ENCODE measurements at regions not wholly inside any gene's neighbourhood (a gene's known extent, or its start where the extent isn't known, plus 50 kb on each side); places are given as distances from the start of the nearest gene placed in this dataset.

- Histone ChIP-seq H3K4me3 (no peak overlapping the region), H3K9ac (ENCODE audit: insufficient read depth in 1 of 2, low read length in 2 of 2) (no peak overlapping the region), H3K27ac (ENCODE audit: low read depth in 1 of 2, low read length in 1 of 2) (no peak overlapping the region), H3K4me1 (ENCODE audit: control insufficient read depth in 5 of 5, insufficient read depth in 5 of 5, low read length in 5 of 5) (peaks cover 0 to 2% (median 0%) of the 10 kb centered on the region in 5 donors), H3K27me3 (ENCODE audit: control insufficient read depth in 3 of 3, insufficient read depth in 3 of 3, low read length in 2 of 3) (no peaks in the 10 kb centered on the region), H3K36me3 (ENCODE audit: control insufficient read depth in 4 of 4, insufficient read depth in 4 of 4, low read length in 4 of 4) (peaks cover 0 to 2% (median 0%) of the 10 kb centered on the region in 4 donors), H3K9me3 (ENCODE audit: control insufficient read depth in 4 of 4, insufficient read depth in 3 of 4, low read length in 3 of 4) (peaks cover 0 to 2% (median under 1%) of the 10 kb centered on the region in 4 donors)
- TF ChIP-seq CTCF (IDR thresholded peaks at IDR 0.05; ENCODE audit: control extremely low read depth, extremely low read depth): no peak
- no peak for ATAC-seq (ENCODE audit: insufficient read depth, low FRiP score)
- DNase-seq: no peak
- WGBS, 2 donors: 95 to 96% methylated on average over 4 of the region's 4 CpGs
Observed at GRCh38 chr6:24990944-24991809, 55.4 kb upstream of the RIPOR2 start.

- H3K36me3 ChIP-seq (ENCODE audit: control insufficient read depth in 4 of 4, insufficient read depth in 4 of 4, low read length in 4 of 4): peaks cover 0 to 2% (median 0%) of the 10 kb centered on the region in 4 donors
- H3K9ac ChIP-seq (ENCODE audit: insufficient read depth in 1 of 2, low read length in 2 of 2): no peak overlapping the region
- TF ChIP-seq CTCF (IDR thresholded peaks at IDR 0.05; ENCODE audit: control extremely low read depth, extremely low read depth): peak; percentile 73
- 73 to 75% methylated on average over 5 of the region's 5 CpGs for WGBS, 2 donors
- H3K27me3 ChIP-seq (ENCODE audit: control insufficient read depth in 3 of 3, insufficient read depth in 3 of 3, low read length in 2 of 3): no peaks in the 10 kb centered on the region
- peak; percentile 58 for ATAC-seq (ENCODE audit: insufficient read depth, low FRiP score)
- H3K9me3 ChIP-seq (ENCODE audit: control insufficient read depth in 4 of 4, insufficient read depth in 3 of 4, low read length in 3 of 4): peaks cover 0 to 2% (median under 1%) of the 10 kb centered on the region in 4 donors
- peak; percentile 38 to 62 (median 58) for DNase-seq
- H3K4me1 ChIP-seq (ENCODE audit: control insufficient read depth in 5 of 5, insufficient read depth in 5 of 5, low read length in 5 of 5): peaks cover 0 to 4% (median 0%) of the 10 kb centered on the region in 5 donors
- H3K27ac ChIP-seq (ENCODE audit: low read depth in 1 of 2, low read length in 1 of 2): no peak overlapping the region
- H3K4me3 ChIP-seq: no peak overlapping the region
Observed at GRCh38 chr6:24991810-24992467, 56.2 kb upstream of the RIPOR2 start.

- no peak for ATAC-seq (ENCODE audit: insufficient read depth, low FRiP score)
Observed at GRCh38 chr6:24994812-24995211, 59.1 kb upstream of the RIPOR2 start.

More at GRCh38 chr6:24994812-24995211, 59.1 kb upstream of the RIPOR2 start:
- no peak for TF ChIP-seq CTCF (IDR thresholded peaks at IDR 0.05; ENCODE audit: control extremely low read depth, extremely low read depth)
- Histone ChIP-seq H3K27ac (ENCODE audit: low read depth in 1 of 2, low read length in 1 of 2) (no peak overlapping the region), H3K9me3 (ENCODE audit: control insufficient read depth in 4 of 4, insufficient read depth in 3 of 4, low read length in 3 of 4) (no peaks in the 10 kb centered on the region), H3K27me3 (ENCODE audit: control insufficient read depth in 3 of 3, insufficient read depth in 3 of 3, low read length in 2 of 3) (no peaks in the 10 kb centered on the region), H3K36me3 (ENCODE audit: control insufficient read depth in 4 of 4, insufficient read depth in 4 of 4, low read length in 4 of 4) (no peaks in the 10 kb centered on the region), H3K9ac (ENCODE audit: insufficient read depth in 1 of 2, low read length in 2 of 2) (no peak overlapping the region), H3K4me1 (ENCODE audit: control insufficient read depth in 5 of 5, insufficient read depth in 5 of 5, low read length in 5 of 5) (peaks cover 0 to 4% (median 0%) of the 10 kb centered on the region in 5 donors), H3K4me3 (no peak overlapping the region)
- WGBS, 2 donors: 96 to 98% methylated on average over 1 of the region's 1 CpG
- DNase-seq: no peak

Data from lung (tissue), 11 donors.